DOHH2 (cell line): ENCODE measurements at regions not wholly inside any gene's neighbourhood (a gene's known extent, or its start where the extent isn't known, plus 50 kb on each side); places are given as distances from the start of the nearest gene placed in this dataset.

Experiments used
- H3F3A ChIP-seq: fragments of 200-600 bp; sonication (generic), shearing (Covaris generic); 2 replicates; pipeline ENCODE4 v1.6.0; 2016; ENCODE audit warnings: antibody characterized with exemption, mild to moderate bottlenecking; ENCODE audit not compliant: control insufficient read depth, insufficient read depth
- H3K27ac ChIP-seq: fragments of 200-600 bp; sonication (generic); 2 replicates; pipeline ENCODE4 v1.5.1; 2014; ENCODE audit warnings: low read depth, mild to moderate bottlenecking, low read length, moderate library complexity
- H3K27me3 ChIP-seq: fragments of 200-600 bp; sonication (generic); 2 replicates; pipeline ENCODE4 v1.6.1; 2014; ENCODE audit warnings: mild to moderate bottlenecking, low read length, mixed read lengths; ENCODE audit not compliant: control insufficient read depth
- H3K36me3 ChIP-seq: fragments of 200-600 bp; sonication (generic); 2 replicates; pipeline ENCODE4 v1.6.1; 2014; ENCODE audit warnings: mild to moderate bottlenecking, low read length, moderate library complexity, mixed read lengths; ENCODE audit not compliant: control insufficient read depth
- H3K4me1 ChIP-seq: fragments of 200-600 bp; sonication (generic); 2 replicates; pipeline ENCODE4 v1.6.1; 2014; ENCODE audit warnings: mild to moderate bottlenecking, low read length, mixed read lengths; ENCODE audit not compliant: control insufficient read depth
- H3K4me2 ChIP-seq: fragments of 200-600 bp; sonication (generic); 2 replicates; pipeline ENCODE4 v1.6.0; 2014; ENCODE audit warnings: mild to moderate bottlenecking, low read length, moderate library complexity
- H3K4me3 ChIP-seq: fragments of 200-600 bp; sonication (generic); 2 replicates; pipeline ENCODE4 v1.5.1; 2014; ENCODE audit warnings: mild to moderate bottlenecking, low read length, mixed read lengths
- H3K79me2 ChIP-seq: fragments of 200-600 bp; sonication (generic); 2 replicates; pipeline ENCODE4 v1.6.1; 2014; ENCODE audit warnings: mild to moderate bottlenecking, low read length, mixed read lengths; ENCODE audit not compliant: control insufficient read depth
- H3K9me2 ChIP-seq: fragments of 200-600 bp; sonication (generic); replicated peaks from 2 replicates; pipeline ENCODE4 v1.6.1; 2014; ENCODE audit warnings: mild to moderate bottlenecking, low read length, mixed read lengths; ENCODE audit not compliant: control insufficient read depth
- H3K9me3 ChIP-seq: fragments of 200-600 bp; sonication (generic); 2 replicates; pipeline ENCODE4 v1.6.1; 2014; ENCODE audit warnings: antibody characterized with exemption, low read length, mixed read lengths; ENCODE audit not compliant: control insufficient read depth, insufficient read depth
- H4K20me1 ChIP-seq: fragments of 200-600 bp; sonication (generic); 2 replicates; pipeline ENCODE4 v1.6.0; 2014; ENCODE audit warnings: low read depth, mild to moderate bottlenecking, antibody characterized with exemption, low read length, moderate library complexity; ENCODE audit not compliant: control insufficient read depth, insufficient read depth
- EZH2phosphoT487 ChIP-seq: fragments of 200-600 bp; sonication (generic); IDR thresholded peaks from 2 replicates; pipeline ENCODE4 v1.6.1; 2017; ENCODE audit warnings: borderline replicate concordance, mild to moderate bottlenecking, antibody characterized with exemption, low read length, moderate library complexity, mixed read lengths
- TF ChIP-seq, protein P1 (sequence below): fragments of 200-600 bp; sonication (generic); IDR thresholded peaks from one replicate; pipeline ENCODE4 v1.5.1; 2014; ENCODE audit warnings: antibody characterized with exemption, mild to moderate bottlenecking, low read depth, low read length; ENCODE audit not compliant: poor library complexity, severe bottlenecking

GRCh38 chr3:73164622-73165021 is 103.2 kb downstream of the EBLN2 start:
- TF ChIP-seq EZH2phosphoT487, result no peak
- TF ChIP-seq, protein P1, sequence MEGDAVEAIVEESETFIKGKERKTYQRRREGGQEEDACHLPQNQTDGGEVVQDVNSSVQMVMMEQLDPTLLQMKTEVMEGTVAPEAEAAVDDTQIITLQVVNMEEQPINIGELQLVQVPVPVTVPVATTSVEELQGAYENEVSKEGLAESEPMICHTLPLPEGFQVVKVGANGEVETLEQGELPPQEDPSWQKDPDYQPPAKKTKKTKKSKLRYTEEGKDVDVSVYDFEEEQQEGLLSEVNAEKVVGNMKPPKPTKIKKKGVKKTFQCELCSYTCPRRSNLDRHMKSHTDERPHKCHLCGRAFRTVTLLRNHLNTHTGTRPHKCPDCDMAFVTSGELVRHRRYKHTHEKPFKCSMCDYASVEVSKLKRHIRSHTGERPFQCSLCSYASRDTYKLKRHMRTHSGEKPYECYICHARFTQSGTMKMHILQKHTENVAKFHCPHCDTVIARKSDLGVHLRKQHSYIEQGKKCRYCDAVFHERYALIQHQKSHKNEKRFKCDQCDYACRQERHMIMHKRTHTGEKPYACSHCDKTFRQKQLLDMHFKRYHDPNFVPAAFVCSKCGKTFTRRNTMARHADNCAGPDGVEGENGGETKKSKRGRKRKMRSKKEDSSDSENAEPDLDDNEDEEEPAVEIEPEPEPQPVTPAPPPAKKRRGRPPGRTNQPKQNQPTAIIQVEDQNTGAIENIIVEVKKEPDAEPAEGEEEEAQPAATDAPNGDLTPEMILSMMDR, result no peak
- Histone ChIP-seq H3F3A (no peaks in the 10 kb centered on the region), H3K4me2 (no peak overlapping the region), H4K20me1 (no peaks in the 10 kb centered on the region), H3K9me3 (no peaks in the 10 kb centered on the region), H3K4me3 (no peak overlapping the region), H3K79me2 (no peaks in the 10 kb centered on the region), H3K36me3 (no peaks in the 10 kb centered on the region), H3K9me2 (no peaks in the 10 kb centered on the region), H3K27me3 (0 out of 2 replicates have a peak, but pooled peaks cover 4% of the 10 kb centered on the region), H3K4me1 (no peaks in the 10 kb centered on the region), H3K27ac (no peak overlapping the region)

DNA sequence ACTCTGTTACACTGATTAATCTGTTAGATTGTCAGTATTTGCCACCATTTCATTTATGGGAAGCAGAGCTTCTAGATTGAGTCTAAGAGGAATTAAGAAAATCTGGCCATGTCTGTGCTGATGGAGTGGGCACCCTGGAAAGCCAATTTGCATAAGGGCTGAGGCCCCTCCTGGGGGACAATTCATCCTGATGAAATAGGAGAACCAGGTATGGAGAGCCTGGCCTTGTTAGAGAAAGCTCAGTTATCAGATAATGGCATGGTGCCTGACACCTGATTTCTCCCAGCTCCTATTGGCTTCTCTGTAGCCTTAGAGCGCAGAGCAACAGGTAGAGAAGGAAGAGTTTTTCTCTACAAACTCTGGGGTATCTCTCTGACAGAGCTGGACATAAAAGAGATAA is 114.2 kb downstream of the EBLN2 start:
- no peaks in the 10 kb centered on the region for H4K20me1 ChIP-seq
- no peaks in the 10 kb centered on the region for H3F3A ChIP-seq
- no peak overlapping the region for H3K4me3 ChIP-seq
- TF ChIP-seq EZH2phosphoT487, result no peak
- H3K9me3 ChIP-seq, result no peaks in the 10 kb centered on the region
- H3K36me3 ChIP-seq, result no peaks in the 10 kb centered on the region
- no peaks in the 10 kb centered on the region for H3K4me1 ChIP-seq
- no peak overlapping the region for H3K27ac ChIP-seq
- H3K79me2 ChIP-seq, result no peaks in the 10 kb centered on the region
- H3K27me3 ChIP-seq, result no peaks in the 10 kb centered on the region
- H3K9me2 ChIP-seq, result no peaks in the 10 kb centered on the region
- H3K4me2 ChIP-seq, result no peak overlapping the region

GRCh38 chr3:73176941-73177340 is 115.5 kb downstream of the EBLN2 start:
- Histone ChIP-seq H3K36me3 (no peaks in the 10 kb centered on the region), H3F3A (no peaks in the 10 kb centered on the region), H3K9me3 (no peaks in the 10 kb centered on the region), H4K20me1 (no peaks in the 10 kb centered on the region), H3K4me1 (no peaks in the 10 kb centered on the region), H3K4me3 (no peak overlapping the region), H3K9me2 (no peaks in the 10 kb centered on the region), H3K79me2 (no peaks in the 10 kb centered on the region), H3K27me3 (no peaks in the 10 kb centered on the region), H3K4me2 (no peak overlapping the region), H3K27ac (no peak overlapping the region)
- TF ChIP-seq EZH2phosphoT487, result no peak
- TF ChIP-seq, protein P1, result no peak

- Histone ChIP-seq H3K9me2 (no peaks in the 10 kb centered on the region), H3F3A (no peaks in the 10 kb centered on the region), H4K20me1 (no peaks in the 10 kb centered on the region), H3K9me3 (no peaks in the 10 kb centered on the region), H3K27me3 (no peaks in the 10 kb centered on the region), H3K4me3 (no peak overlapping the region), H3K4me2 (no peak overlapping the region), H3K4me1 (no peaks in the 10 kb centered on the region), H3K36me3 (no peaks in the 10 kb centered on the region), H3K79me2 (no peaks in the 10 kb centered on the region), H3K27ac (no peak overlapping the region)
- no peak for TF ChIP-seq EZH2phosphoT487
- TF ChIP-seq, protein P1, result no peak
Observed at GRCh38 chr3:73177827-73178226, 116.4 kb downstream of the EBLN2 start.
